MCF 10A (cell line): ENCODE measurements at regions not wholly inside any gene's neighbourhood (a gene's known extent, or its start where the extent isn't known, plus 50 kb on each side); places are given as distances from the start of the nearest gene placed in this dataset.

Experiments used
- BruUV-seq: library from RNA; stranded (reverse); fragments of 400-500 nt; replicated peaks from 2 replicates; lab custom pipeline; 2021; lab: Mats Ljungman, UMichigan
- CTCF ChIA-PET: fragments of 300-600 bp; sonication (Branson Sonifier 250); formaldehyde crosslinking; extraction: SDS; loops from one replicate; lab custom pipeline; 2021; ENCODE audit warnings: antibody characterized with exemption, inconsistent platforms; lab: Yijun Ruan, JAX
- POLR2A ChIA-PET: fragments of 300-600, 350-650 bp; sonication (Branson Sonifier 250); formaldehyde crosslinking; extraction: SDS; loops from one replicate; lab custom pipeline; 2020; ENCODE audit warnings: antibody characterized with exemption, inconsistent platforms; lab: Yijun Ruan, JAX
- DNase-seq: peaks from one replicate; pipeline ENCODE4 v3.0.0-alpha.2; 2018; ENCODE audit not compliant: unreplicated experiment
- H3K27ac Mint-ChIP-seq: one replicate; pipeline ENCODE4 v1.8.0; 2022; ENCODE audit warnings: mild to moderate bottlenecking, low read depth, mixed read lengths; ENCODE audit not compliant: unreplicated experiment
- H3K27me3 Mint-ChIP-seq: one replicate; pipeline ENCODE4 v1.8.0; 2022; ENCODE audit warnings: mixed read lengths; ENCODE audit not compliant: insufficient read depth, unreplicated experiment
- H3K36me3 Mint-ChIP-seq: one replicate; pipeline ENCODE4 v1.8.0; 2022; ENCODE audit warnings: mild to moderate bottlenecking, moderate library complexity, mixed read lengths; ENCODE audit not compliant: insufficient read depth, unreplicated experiment
- H3K4me1 Mint-ChIP-seq: one replicate; pipeline ENCODE4 v1.8.0; 2022; ENCODE audit warnings: mixed read lengths; ENCODE audit not compliant: insufficient read depth, unreplicated experiment
- H3K4me3 Mint-ChIP-seq: one replicate; pipeline ENCODE4 v1.8.0; 2022; ENCODE audit warnings: mild to moderate bottlenecking, moderate library complexity, mixed read lengths; ENCODE audit not compliant: unreplicated experiment
- H3K9me3 Mint-ChIP-seq: one replicate; pipeline ENCODE4 v1.8.0; 2022; ENCODE audit warnings: mixed read lengths; ENCODE audit not compliant: unreplicated experiment
- CTCF ChIP-seq: fragments of 200-600 bp; IDR thresholded peaks from one replicate; pipeline ENCODE4 v1.8.0; 2022; ENCODE audit warnings: antibody characterized with exemption, mild to moderate bottlenecking; ENCODE audit not compliant: unreplicated experiment
- intact Hi-C: fragments of 100-400 bp; cut with micrococcal nuclease; formaldehyde crosslinking; loops from 2 replicates; pipeline ENCODE4 v1.14.1; 2022

DNA sequence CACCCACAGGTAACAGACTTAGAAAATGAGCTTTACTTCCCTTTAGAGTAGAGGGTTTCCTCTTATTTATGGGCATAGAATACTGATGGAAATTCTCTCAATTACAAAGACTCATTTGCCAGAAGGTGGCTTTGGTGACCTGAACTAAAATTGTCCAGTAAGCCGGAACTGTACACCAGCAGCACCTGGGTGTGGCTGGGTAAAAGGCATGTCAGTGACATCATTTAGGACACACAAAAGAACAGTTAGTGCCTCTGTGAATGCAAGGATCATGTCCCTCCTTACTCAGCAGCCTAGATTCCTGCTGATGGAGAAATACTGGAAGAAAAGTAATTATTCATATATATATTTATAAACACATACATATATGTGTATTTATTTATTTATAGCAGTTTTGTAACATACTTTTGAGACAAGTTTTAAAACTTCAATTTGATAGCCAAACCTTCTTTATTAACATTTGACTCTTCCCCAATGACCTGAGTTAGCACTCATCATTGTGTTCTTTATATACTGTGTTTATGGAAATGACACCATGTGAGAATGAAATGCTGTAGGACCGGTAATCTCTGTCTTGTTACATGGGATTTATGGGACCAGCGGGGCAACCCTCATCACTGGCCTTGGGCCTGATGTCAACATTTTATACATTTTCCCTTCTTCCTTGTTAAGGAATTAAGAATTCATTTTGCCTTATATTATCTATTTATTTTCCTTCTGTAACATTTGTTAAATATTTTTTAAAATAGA, 274.4 kb downstream of the BRINP2 start:
- Mint-ChIP-seq H3K9me3 (no peaks in the 10 kb centered on the region), H3K27me3 (no peaks in the 10 kb centered on the region), H3K4me3 (no peak overlapping the region), H3K27ac (no peak overlapping the region), H3K36me3 (no peaks in the 10 kb centered on the region), H3K4me1 (peaks cover 28% of the 10 kb centered on the region)
- no TSS peak for BruUV-seq
- intact Hi-C loops: no loop called here
- TF ChIP-seq CTCF: no peak
- no peak for DNase-seq
- CTCF ChIA-PET: interaction anchor here (0.6 to 0.8 kb wide), 3 partner anchors 12 to 200 kb away, joined by 3 read pairs; no protein-coding TSS in a partner anchor
- POLR2A ChIA-PET: no interaction called here

- Mint-ChIP-seq H3K4me1 (peaks cover 18% of the 10 kb centered on the region), H3K4me3 (no peak overlapping the region), H3K27me3 (no peaks in the 10 kb centered on the region), H3K36me3 (no peaks in the 10 kb centered on the region), H3K27ac (no peak overlapping the region), H3K9me3 (no peaks in the 10 kb centered on the region)
- ChIA-PET CTCF (no interaction called here), POLR2A (no interaction called here)
- DNase-seq: no peak
- intact Hi-C loops: no loop called here
- TF ChIP-seq CTCF: no peak
- BruUV-seq: no TSS peak
These were observed 272.2 kb downstream of the BRINP2 start for GRCh38 chr1:177443003-177443402.

GRCh38 chr1:177442584-177442983, 271.8 kb downstream of the BRINP2 start:
- ChIA-PET CTCF (interaction anchor here (0.7 kb wide), 1 partner anchor 45 kb away, joined by 5 read pairs; no protein-coding TSS in a partner anchor), POLR2A (no interaction called here)
- BruUV-seq: no TSS peak
- Mint-ChIP-seq H3K27ac (no peak overlapping the region), H3K36me3 (no peaks in the 10 kb centered on the region), H3K27me3 (no peaks in the 10 kb centered on the region), H3K9me3 (no peaks in the 10 kb centered on the region), H3K4me3 (no peak overlapping the region), H3K4me1 (peaks cover 18% of the 10 kb centered on the region)
- DNase-seq: no peak
- intact Hi-C loops: no loop called here
- TF ChIP-seq CTCF: no peak

DNA sequence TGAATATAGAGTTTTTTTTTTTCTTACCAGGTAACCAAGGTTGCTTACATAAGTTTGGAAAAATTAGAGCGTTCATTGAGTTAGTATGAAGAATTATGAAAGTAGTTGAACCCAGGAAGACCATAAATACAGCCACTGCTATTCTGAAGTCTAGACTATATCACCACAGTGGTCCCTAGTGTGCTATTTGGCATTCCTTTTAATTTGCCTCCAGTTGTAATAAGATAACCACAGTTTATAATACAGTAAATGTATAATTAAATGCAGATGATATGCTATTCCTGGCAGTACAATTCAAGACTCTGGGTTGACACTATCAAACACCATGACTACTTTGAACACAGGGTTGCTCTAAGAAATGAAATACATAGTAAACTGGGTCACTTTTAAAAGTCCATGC, 270.5 kb downstream of the BRINP2 start:
- ChIA-PET CTCF (interaction anchor here (0.6 kb wide), 2 partner anchors 371 to 997 kb away, joined by 3 to 5 read pairs; no protein-coding TSS in a partner anchor), POLR2A (no interaction called here)
- Mint-ChIP-seq H3K27ac (no peak overlapping the region), H3K27me3 (peaks cover 4% of the 10 kb centered on the region), H3K36me3 (no peaks in the 10 kb centered on the region), H3K4me3 (no peak overlapping the region), H3K9me3 (no peaks in the 10 kb centered on the region), H3K4me1 (peaks cover 18% of the 10 kb centered on the region)
- DNase-seq: no peak
- intact Hi-C loops: no loop called here
- BruUV-seq: no TSS peak
- no peak for TF ChIP-seq CTCF
